GM18867 (cell line): ENCODE measurements at regions not wholly inside any gene's neighbourhood (a gene's known extent, or its start where the extent isn't known, plus 50 kb on each side); places are given as distances from the start of the nearest gene placed in this dataset.

Source experiments
- ATAC-seq: cut with Tn5 transposase; IDR thresholded peaks from one replicate; pipeline ENCODE4 v1.9.1; 2021; ENCODE audit warnings: mild to moderate bottlenecking, moderate library complexity; ENCODE audit not compliant: unreplicated experiment

DNA sequence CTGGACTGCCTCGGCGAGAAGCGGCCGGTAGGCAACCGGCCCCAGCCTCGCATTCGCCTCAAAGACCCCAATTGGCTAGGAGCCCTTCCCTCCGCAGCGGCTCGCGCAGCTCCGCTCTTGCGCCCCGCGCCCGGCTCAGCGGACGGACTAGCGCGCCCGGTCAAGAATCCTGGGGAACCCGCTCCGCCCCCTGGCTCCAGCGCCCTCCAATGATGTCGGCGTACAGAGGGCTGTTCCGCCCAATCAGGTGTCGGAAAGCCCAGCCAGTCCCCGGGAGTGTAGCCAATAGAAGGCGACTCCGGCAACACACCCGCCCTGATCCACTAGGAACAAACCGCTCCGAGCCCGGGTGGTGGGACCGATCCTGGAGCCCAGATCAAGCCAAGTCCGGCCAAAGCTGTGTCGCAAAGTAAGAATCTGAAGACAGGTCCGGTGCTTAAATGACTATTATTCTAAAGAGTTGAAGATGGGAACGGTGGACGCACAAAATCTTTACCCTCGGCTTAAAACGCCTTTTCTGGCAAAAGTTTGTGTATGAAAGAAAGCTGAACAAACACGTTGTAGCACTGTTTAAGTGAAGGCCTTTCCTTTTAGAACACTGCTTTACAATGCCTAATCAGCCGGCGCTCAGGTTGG is 132.2 kb downstream of the OGFRL1 start:
- ATAC-seq: peak; percentile 76

DNA sequence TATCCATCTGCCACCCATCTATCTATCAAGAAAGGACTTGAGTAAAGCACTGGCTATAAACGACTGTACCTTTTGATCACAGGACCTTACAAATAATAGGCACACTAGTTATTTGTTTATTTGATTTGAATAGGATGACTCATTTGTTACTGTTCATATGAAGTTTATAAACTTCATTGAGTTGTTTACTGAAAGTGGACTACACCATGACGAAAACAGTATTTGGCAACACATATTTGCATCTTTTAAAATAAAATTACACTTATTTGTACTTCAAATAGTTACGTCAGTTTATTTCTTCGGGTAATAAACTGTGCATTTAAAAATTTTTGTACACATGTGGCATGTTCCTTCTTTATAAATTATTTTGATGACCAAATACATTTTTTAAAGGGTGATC is 133.0 kb downstream of the OGFRL1 start:
- ATAC-seq: no peak

DNA sequence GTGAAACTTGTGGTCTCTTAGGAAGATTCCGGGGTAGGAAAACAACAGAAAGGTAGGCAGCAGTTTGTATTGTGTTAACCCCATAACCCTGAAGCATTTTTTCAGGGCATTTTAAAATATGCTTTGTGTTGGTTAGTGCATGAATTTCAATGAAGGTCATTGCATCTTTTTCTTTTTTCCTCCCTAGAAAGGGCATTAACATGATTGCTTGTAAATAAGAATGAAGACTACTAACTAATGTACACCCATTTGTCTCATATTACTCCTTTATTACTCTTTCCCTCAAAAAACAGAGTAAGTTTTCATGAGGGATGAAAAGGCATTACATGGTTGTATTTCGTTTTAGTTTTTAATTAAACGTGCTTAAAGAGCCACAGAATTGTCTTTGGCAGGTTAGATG is 141.4 kb downstream of the OGFRL1 start:
- no peak for ATAC-seq

DNA sequence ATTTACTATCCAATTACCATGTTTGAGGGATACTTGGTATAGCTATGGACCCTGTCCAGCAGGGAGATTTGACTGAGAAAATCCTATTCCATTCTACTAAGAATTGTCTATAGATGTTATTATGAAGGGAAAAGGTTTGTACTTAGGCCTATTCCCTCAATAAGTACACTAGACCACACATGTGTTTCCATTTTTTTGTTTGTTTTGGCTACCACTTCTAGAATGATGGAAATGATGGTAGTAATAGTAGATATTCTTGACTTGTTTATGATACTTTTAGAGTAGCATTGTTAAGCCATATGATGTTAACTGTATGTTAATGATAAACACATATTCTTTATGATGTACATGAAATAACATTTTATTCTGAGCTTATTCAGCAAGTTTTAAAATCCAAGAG is 144.8 kb downstream of the OGFRL1 start:
- ATAC-seq: no peak

DNA sequence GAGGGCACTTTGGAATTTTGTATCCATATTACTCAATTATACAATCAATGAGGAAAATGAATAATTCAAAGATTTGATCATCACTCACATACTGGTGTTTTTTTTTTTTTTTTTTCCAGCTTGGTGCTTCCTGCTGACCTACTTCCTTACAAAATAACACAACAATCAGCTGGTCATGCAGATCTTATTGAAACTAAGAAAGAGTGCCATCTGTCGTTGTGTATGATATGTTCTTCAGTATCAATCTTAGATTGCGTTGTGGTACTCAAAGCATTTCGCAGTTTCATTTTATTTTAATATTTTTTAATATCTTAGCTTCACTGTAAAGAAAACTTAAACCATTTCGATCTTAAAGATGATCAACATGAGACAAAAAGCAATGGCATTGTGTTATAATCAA is 155.6 kb downstream of the OGFRL1 start:
- no peak for ATAC-seq

DNA sequence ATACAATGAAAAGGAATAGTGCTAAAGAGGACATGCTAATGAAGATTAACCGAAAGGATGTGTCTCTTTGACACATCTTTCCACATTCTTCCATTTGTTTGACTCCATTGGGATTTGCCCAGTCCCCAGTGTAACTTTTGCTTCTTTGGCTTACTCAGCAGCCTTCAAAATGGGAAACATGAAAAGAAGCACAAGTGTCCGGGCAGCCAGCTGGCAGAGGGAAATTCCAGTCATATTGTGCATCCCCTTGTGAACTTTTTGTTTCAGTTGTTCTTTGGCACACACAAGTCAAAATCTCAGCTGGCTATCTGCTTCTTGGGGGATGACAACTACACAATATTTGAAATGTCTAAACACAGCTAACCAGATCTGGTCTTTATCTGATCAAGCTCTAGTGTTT is 157.4 kb downstream of the OGFRL1 start:
- ATAC-seq: peak; percentile 51

DNA sequence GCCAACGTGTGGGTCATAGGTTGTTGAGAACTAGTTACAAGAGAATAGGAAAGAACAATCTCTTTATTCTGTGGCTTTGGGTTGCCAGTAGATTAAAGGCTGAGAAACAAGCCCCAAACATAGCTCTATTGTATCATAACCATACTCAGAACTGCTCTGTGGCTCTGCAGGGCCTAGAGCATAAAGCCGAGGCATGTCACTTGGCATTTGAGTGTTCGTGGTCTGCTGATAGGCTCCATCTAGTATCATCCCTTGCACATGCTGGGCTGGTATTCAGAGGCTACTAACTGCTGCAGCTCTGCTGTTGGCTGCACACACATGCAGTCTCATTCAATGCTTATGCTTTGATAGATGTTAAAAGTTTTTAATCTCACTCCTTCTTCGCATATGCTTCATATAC is 157.9 kb downstream of the OGFRL1 start:
- peak; percentile 58 for ATAC-seq

DNA sequence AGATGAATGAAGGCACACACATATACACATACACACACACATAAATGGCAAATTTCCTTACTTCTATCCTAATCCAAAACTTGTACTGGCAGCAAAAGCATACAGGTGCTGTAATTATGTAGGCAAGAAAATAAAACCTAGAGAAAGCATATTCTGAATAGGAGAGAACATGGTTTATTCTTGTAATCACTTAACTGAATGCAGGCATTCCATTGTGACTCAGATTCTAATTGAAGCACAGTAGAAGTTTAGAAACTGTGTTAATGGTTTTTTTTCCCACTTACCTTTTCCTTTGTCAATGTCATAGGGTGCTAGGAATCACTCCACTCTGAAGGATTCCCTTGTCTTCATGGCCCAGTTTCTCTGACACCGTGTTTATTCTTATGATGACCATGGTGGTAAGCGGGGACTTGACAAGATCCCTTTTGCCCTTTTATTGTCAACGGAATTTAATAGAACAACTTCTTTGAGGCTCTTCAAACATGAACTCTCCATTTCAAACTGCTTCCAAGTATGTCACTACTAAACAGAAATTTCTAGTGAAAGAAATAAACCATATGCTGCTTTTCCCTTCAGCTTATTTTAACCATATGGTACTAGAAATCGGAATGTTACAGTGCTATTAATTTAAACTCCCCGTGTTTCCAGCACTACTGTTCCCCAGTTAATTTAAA is 164.2 kb downstream of the OGFRL1 start:
- ATAC-seq: no peak

DNA sequence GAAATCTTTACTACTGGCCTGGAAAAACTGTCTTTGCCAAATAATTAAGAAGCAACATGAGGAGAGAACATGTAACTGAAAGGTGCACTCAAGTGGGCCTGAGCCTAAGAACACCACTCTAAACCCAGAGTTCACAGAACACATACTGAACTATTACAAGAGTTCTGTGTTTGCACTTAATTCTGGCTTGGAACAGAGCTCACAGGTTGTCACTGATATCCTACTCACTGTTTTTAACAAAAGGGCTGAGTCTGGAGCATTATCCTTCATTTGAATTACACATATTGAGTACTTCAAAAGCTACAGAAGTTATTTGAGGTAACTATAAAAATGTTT is 164.7 kb downstream of the OGFRL1 start:
- no peak for ATAC-seq

DNA sequence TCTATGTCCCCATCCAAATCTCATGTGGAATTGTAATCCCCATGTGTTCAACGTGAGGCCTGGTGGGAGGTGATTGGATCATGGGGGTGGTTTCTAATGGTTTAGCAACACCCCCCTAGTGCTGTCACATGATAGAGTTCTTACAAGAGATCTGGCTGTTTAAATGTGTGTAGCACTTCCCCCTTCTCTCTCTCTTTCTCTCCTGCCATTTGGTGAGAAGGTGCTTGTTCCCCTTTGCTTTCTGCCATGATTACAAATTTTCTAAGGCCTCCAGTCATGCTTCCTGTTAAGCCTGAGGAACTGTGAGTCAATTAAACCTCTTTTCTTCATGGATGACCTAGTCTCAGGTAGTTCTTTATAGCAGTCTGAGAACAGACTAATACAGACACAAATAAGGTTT is 165.4 kb downstream of the OGFRL1 start:
- no peak for ATAC-seq

DNA sequence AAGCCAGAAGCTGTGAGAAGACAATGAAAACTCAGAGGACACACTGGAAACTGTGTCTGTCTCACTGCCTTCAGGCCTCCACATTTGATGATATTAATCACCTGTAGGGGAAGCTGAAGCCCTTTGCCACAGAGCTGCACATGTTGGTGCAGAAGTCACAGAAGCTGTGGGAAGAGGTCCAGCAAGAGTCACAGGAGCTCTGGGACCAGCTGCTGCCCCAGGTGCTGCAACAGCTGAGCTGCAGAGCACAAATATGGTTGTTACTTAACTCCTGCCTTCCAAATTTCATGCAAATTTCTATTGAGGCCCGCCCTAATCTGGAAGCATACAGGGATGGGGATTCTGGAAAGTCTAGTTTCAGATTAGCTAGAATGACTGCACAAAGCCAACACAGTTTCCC is 169.3 kb downstream of the OGFRL1 start:
- peak; percentile 43 for ATAC-seq

DNA sequence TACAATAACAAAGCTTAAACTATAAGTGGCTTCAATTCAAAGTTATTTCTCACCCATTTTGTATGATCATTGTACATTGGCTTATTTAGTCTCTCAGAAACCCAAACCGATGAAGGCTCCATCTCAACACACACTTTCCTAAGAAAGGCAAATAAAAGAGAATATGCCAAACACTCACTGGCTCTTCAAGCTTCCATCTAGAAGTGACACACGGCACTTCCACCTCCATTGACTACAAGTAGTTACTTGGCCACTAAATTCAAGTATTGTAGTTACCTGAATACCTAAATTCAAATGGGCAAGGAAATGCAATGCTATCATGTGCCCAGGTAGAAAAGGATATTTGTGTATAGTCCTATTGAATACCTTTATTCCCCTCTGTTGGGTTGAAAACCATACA is 170.6 kb downstream of the OGFRL1 start:
- ATAC-seq: no peak

DNA sequence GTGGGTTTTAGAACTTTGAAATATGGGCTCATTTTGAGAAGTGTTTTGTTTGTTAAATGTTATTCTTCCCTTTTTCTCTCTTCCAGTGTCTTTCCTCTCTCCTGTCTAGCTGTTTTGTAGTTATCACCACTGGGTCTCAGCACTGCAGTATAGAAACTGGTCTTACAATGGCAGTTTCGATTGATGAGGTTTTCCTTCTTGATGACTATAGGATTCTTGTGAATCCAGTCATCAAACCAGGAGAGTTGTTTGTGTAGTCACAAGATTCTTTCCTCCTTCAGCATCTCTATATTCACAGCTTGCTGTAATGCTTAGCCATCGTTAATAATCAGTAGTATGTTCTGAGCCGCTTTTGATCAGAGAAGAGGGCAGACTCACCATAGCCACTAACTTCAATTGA is 172.3 kb downstream of the OGFRL1 start:
- no peak for ATAC-seq

DNA sequence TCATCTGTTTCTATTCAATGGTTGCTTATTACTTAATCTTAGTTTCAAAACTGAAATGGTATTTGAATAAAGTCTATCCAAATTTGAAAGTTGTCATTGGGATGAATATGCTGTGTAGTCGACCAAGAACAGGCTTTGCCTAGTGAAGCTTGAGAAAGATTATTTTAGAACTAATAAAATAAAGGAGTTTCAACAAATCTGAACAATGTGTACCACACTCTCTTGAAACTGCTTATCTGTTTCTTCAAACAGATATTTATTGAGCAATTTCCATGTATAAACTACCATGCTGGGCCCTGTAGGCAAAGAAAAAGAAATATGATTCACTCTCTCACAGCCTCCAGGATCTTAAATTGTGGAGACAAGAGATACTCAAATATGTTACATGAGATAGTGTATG is 174.4 kb downstream of the OGFRL1 start:
- ATAC-seq: no peak

DNA sequence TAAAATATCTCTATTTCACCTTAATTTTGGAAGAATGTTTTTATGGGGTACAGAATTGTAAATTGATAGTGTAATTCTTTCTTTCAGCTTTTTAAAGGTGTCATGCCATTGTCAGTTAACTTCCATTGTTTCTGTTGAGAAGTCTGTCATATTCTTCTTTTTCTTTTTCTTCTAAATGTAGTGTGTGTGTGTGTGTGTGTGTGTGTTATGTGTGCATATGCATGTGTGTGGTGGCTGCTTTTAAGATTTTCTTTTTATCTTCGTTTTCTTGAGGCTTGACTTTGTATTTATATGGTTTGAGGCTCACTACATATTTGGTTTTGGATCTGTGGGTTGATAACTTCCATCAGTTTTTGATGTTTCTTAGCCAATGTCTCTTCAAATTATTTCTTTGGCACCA is 176.5 kb downstream of the OGFRL1 start:
- ATAC-seq: no peak

DNA sequence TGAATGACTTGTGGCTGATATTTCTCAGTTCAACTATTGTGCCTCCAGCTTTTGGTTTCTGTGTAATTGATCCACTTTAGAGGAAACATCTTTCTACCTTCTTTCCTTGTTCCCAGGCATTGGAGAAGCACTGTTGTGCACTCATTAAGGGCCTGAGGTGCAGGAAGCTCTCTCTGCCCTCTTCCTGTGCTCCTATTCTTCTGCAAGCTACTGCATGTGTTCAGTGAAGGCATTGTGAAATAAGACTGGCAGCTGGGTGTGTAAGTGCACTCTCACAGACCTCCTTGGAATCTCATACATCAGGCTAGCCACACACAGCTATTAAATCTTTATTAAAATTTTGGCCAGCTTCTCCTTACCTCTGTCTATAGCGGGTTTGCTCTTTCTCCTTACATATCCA is 177.8 kb downstream of the OGFRL1 start:
- no peak for ATAC-seq

DNA sequence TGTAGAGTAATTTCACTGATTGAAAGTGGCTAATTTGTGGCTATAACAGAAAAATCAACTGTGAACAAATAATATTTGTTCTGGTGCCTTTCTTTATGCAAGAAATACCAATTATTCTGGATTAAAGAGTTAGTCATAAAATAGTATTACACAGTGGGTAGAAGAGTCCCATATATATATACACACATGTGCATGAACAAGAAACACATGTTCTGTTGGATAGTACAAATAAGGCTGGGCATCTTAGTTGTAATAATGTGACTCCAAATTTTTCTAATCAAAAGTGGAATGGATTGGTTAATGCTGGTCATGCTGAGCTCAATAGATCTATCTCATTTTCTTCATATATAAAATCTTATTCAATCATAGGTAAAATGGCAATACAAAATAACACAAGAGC is 179.4 kb downstream of the OGFRL1 start:
- ATAC-seq: no peak

DNA sequence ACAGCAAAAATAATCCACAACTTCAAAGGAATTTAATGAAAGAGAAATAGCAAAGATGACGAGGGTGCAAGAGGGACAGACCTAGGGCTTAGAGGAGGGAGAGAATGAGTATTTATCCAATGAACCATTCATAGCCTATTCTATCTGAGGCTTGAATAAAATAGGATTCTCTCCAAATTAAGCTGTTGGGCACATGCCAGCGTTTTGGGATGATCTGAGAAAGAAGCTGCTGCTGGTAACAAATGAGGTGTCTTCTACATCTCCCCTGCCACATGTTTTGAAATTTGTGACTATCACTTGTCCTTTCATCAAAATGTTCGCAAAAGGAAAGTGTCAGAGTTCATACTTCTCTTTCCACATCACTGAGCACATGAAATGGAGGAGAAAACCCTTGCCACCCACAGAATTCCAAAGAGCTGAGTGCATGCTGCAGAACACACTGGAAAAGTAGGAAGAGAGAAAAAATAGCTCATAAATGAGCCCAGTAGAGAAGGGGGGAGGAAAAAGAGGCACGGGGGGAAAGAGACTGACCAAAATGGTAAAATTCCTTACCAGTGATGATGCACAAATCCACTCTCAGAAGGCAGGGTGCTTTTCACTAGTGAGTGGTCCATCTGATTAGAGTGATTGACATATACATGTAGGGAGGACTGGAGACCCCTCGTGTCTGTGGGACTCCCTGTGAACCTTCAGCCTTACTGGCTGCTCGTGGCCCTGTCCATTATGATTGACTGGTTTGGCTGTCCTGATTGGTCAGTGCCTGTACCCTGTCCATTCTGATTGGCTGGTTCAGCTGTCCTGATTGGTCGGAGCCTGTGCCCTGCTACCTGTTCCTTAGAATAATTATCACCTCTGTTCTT is 180.5 kb downstream of the OGFRL1 start:
- no peak for ATAC-seq

DNA sequence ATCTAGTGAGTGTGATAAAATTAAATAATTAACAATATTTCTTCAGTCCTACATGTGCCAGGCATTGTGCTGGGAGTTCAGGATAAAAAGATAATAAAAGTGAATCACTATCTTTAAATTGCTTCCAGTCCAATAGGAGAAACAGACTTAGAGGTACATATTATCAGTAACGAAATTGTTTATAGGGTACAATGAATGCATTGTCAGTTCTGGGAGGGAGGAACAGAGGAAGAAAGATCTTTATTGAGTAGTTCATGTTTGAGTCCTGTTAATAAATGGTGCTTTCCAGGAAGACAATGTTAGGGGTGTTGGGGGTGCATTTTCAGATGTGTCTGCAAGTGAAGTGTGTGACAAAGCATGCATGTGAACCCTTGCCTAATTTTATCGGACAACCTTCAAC is 183.1 kb downstream of the OGFRL1 start:
- no peak for ATAC-seq

DNA sequence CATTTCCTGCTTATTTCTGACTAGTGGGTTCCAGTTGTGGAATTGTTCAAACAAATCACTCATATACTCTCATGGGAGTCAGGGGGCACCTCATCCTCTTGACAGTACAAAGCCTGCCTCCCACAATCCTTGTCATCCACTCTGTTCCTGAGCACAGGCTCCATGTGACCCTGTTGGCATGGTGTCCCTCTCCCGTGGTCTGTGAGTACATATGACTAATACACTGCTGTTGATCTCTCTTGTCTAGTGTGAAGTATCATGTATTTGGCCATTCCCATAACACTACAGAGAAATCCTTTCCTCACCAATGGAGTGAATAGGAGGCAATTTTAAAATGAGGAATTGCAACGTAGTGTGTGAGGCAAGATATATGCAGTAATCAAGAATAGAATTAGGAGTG is 185.3 kb downstream of the OGFRL1 start:
- ATAC-seq: no peak

DNA sequence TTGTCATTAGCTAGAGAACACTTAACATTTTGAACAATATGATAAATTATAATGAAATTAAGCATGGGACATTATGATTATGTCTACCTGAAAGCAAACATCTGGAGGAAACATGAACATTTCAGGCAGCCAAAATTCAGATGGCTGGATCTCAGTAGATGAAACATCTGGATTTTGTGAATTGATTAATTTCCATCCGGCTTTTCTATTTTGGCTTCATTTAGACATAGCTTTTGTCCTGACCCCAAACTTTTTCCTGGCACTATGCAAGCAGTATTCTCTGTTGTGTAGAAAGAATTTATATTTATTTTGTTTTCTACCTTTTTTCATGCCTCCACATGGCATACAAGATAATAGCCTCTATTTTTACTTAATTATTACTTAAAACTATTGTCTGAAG is 186.3 kb downstream of the OGFRL1 start:
- ATAC-seq: no peak

DNA sequence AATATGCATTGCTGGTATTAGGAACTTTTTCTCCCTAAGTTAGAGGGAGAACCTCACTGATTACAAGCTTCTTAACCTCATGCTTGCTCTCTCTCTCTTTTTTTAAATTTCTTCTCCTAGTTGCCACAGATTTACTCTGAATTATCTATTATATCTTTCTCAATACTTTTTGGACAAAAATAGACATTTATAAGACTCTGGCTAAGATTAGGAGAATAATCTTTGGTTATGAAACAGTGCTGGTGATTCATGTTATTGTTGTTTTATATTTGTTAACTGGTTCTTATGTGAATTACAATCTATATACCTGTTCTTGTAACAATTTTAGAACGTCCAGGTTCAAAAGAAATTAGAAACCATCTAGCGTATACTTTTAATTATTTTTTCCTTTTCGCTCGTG is 187.8 kb downstream of the OGFRL1 start:
- no peak for ATAC-seq
